ENCODE measurements at regions not wholly inside any gene's neighbourhood (a gene's known extent, or its start where the extent isn't known, plus 50 kb on each side); places are given as distances from the start of the nearest gene placed in this dataset.
"Not testable (repeated sequence)": the region's sequence is repeated elsewhere in the genome, so short reads cannot be mapped to it uniquely, and the experiment has no call there.

DNA sequence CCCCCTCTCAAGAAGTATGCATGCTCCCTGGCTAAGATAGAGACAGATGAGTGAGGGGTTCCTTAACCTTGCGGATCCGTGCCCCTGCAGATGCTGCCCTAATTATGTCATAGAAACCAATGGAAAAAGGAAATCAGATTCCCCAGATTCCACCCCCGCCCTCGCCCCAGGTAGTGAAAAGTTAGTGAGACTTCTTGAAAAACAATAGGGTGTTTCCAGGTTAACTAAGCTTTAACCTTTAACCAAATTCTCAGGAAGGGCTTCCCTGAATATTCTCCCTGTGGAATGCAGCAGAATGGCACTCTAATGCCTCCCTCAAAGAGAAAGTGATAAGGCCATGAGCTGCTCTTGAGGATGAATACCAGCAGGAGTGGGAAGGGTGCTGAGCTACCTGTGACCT, 116.0 kb upstream of the RANBP3L start:
- in situ Hi-C loops (cut with HindIII; ENCODE audit: low sequenced_read_pairs), result no loop called here
- DNase-seq (ENCODE audit: low spot score), result no peak

DNA sequence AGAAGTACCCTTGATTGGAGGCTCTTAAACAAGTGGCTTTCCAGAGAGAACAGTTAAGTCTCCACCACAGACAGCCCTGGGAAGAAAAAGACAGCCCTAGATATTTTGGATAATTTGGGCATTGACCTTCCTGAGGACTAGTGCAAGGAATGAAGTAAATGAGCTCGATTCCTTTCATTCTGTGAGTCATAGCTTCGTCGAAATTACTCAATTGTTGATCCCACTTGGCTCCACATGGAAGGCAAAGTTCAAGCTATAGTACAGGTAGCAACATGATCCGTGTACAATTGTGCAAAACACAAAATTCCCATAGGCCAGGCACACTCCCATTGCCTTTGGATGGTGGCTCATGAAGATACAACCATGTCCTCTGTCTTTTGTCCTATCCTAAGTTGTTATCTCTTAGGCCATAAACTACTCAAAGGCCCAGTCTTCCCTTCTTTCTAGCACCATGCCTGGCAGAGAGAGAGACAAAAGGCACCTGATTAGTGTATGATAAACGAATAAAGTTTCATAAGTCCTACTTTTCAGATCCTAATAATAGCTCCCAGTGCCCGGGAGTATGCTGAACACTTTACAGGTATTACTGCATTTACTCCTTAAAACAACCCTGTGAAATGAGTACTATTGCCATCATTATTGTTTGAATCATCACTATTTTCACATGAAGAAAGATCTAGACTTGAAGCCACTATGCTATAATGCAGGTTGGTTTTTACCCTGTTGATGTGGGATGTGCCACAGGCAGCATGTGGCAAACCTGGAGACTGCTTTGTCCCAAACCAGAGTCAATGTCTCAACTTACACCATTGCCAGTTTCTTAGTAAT, 116.7 kb upstream of the RANBP3L start:
- in situ Hi-C loops (cut with HindIII; ENCODE audit: low sequenced_read_pairs), result no loop called here
- no peak for DNase-seq (ENCODE audit: low spot score)

DNA sequence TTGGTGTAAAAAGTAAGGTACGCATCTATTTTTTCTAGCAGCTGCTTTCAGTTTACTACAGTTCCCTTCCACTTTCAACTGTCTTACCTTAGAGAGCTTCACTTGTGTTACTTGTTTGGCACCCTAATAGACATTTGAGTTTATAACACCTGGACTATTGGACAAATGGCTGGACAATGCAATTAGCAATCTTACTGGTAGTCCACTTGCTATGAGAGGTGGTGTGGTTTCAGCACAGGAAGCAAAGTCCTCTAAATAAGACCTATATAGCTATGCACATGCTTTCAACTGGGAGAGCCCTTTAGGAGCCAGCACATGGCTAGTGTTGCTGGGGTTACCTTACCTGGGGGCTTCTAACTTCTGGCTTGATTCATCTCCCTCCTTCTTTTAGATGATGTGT, 119.6 kb upstream of the RANBP3L start:
- no peak for DNase-seq (ENCODE audit: low spot score)
- in situ Hi-C loops (cut with HindIII; ENCODE audit: low sequenced_read_pairs), result no loop called here

DNA sequence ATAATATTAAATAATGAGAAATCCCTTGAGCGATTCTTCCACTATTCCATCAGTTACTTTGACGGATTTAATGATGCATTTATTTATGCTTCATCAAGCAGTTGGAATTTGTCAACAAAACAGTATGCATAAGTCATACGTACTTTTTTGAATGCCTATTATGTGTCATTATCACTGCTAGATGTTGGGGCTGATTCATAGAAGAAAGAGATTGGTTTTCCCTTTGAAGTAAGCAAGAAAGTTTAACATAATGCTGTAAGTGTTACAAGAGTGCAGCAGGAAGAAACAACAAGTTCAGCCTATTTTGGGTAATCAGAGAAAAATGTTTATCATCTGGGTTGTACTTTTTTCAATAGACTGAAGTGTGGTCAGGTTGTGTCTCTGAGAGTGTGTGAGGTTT, 121.2 kb upstream of the RANBP3L start:
- in situ Hi-C loops (cut with HindIII; ENCODE audit: low sequenced_read_pairs), result no loop called here
- no peak for DNase-seq (ENCODE audit: low spot score)

DNA sequence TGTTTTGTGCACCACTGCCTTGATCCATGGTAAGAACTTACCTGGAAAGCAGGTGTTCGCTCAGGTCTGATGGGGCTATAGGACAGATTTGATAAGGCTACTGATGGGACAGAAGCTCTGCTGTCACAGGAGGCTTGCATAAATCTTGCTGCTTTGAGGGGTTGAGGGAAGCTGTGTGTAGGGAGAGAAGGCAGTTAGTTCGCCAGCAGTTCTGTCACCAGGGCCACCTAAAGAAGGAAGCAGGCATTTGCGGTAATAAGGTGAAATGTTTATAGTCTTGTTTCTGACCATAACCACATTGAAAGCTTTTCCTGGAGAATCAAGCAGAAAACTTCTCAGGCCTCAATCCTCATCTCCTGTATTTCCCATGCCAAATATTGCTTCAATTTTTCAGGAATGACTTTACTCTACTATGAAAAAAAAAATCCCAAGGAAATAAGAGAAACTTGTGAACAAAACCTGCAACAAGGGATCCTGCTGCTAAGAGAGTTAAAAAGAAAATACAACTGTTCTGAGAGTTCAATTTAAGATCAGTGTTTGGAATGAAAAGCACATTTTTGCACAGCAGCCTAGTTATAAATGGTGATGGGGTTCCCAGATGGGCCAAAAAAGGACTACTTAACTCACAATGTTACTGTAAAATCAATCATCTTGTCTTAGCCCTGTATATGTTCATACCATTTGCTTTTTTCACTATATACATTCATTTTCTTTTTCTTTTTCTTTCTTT, 122.0 kb upstream of the RANBP3L start:
- no peak for DNase-seq (ENCODE audit: low spot score)
- in situ Hi-C loops (cut with HindIII; ENCODE audit: low sequenced_read_pairs), result no loop called here

DNA sequence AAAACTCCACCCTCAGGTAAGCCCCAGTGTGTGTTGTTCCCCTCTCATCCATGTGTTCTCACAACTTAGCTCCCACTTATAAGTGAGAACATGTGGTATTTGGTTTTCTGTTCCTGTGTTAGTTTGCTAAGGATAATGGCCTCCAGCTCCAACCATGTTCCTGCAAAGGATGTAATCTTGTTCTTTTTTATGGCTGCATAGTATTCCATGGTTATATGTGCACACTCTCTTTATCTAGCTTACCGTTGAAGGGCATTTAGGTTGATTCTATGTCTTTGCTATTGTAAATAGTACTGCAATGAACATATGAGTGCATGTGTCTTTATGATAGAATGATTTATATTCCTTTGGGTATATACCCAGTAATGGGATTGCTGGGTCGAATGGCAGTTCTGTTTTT, 124.4 kb upstream of the RANBP3L start:
- DNase-seq (ENCODE audit: low spot score); in situ Hi-C loops (cut with HindIII; ENCODE audit: low sequenced_read_pairs): not testable (repeated sequence)

DNA sequence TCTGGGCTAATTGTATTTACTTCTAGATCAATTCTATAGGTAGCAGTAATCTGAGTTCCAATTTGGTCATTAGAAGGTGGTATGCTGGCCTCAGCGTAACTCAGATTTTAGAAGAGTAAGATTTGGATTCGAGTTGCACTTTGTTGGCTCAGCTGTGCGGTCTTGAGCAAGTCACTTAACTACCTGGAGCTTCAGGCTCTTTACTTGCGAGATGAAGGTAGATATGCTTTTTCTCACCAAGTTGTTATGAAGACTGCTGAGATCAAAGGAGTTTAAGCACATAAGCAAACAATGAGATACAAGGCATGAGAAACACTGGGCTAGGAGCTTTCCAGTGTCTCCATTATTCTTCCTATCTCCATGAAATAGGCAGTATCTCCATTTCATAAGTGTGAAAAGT, 133.8 kb upstream of the RANBP3L start:
- in situ Hi-C loops (cut with HindIII; ENCODE audit: low sequenced_read_pairs), result no loop called here
- DNase-seq (ENCODE audit: low spot score), result no peak

DNA sequence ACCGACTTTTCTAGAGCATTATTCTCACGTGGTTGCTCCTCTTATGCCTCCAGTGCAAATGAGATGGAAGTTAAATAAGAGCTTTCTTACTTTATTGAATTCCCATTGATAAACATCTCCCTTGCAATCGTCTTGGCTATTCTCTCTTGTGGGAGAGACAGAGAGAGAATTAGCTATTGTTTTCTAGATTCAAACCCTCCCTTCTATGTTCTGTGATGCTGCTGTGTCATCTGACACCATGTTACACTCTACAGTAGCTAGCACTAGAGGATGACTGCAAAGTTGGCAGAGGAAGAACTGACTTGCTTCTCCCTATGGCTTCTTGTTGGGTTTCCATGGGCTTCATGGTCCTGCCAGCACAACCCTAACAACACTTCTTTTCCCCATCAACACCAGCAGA, 134.6 kb upstream of the RANBP3L start:
- in situ Hi-C loops (cut with HindIII; ENCODE audit: low sequenced_read_pairs), result no loop called here
- no peak for DNase-seq (ENCODE audit: low spot score)

DNA sequence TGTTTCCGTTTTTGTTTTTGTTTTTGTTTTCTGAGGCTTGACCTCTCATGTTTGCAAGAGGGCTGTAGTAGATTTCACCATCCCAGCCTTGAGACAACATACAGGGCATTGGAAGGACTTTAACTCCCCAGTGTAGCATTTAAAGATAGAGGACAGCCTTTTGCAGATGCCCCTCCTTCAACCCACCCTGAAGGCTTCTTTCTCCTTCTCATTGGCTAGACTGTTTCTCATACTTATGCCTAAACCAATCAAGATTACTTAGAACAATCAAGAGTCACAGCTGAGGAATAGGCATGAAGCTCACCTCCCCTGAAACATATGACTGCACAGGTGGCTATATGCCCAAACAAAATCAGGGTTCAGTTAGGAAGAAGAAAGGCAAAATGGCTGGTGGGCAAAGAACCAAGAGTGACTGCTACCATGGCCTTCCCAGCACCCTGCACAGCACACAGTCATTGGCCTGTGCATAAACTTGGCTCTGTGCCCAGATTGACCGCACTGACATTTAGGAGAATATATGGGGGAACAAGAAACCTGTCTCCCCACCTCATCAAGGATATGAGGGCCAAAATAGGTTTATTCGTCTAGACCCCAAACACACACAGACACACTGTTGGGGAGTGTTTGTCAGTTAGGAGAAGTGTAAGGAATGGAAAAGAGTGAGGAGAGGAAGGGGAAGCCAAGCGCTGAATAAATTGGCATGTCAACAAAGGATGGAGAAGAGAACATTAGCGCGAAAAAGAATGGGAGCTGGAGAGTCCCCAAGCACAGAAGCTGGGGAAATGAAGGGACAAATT, 137.3 kb upstream of the RANBP3L start:
- in situ Hi-C loops (cut with HindIII; ENCODE audit: low sequenced_read_pairs), result no loop called here
- peak; percentile 20 for DNase-seq (ENCODE audit: low spot score)

DNA sequence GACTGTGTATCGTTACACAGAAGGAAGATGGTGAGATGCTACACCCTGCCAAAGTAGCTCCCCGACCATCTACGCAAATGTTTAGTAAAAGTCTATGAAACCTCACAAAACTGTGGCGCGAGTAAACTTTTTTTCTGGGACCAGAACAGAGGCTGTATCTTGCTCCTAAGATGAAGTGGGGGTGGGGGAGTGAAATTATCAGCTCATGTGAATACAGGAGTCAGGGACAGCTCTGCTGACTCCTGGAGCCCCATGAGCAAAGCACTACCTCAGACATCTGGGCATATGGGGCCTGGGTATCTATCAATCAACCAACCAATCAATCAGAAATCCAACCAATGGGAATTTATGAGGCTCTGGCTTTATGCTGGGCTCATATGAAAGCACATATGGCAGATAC, 138.6 kb upstream of the RANBP3L start:
- no peak for DNase-seq (ENCODE audit: low spot score)
- in situ Hi-C loops (cut with HindIII; ENCODE audit: low sequenced_read_pairs), result no loop called here

DNA sequence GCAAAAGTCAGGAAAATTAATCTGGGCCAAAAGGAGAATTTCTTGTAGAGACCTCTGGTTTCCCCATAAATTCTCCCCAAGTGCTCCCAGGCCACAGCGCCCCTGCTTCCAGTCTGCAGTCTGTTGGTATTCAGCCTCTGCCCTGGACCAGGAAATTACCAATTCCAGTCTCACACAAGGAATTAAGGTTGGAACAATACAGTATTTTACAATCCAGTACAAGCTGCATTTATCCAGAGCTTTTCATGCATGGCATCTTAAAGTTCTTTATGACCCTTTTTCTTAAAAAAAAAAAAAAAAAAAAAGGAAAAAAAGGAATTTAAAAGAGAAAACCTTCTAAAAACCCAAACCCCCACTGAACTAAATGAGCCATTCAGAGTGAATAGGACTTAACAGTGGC, 139.6 kb upstream of the RANBP3L start:
- peak; percentile 15 for DNase-seq (ENCODE audit: low spot score)
- in situ Hi-C loops (cut with HindIII; ENCODE audit: low sequenced_read_pairs), result no loop called here

DNA sequence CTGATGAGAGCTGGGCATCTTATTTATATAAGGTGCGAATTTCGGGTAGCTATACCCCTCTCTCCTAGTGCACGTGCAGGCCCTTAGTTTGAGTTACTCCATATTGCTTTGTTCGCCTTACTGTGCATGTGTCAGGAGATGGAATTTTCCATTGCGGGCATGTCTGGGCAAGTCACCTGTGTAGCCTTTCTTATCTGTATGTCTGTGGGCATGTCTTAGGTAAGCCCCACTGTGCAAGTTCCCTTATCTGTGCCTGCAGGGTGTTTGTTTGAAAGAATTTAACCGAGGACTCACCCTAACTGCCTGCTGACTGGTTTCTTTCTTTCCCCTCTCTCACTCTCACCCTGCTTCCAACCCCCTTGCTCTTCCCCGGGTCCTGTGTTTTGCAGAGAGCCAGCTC, 140.7 kb upstream of the RANBP3L start:
- DNase-seq (ENCODE audit: low spot score), result no peak
- in situ Hi-C loops (cut with HindIII; ENCODE audit: low sequenced_read_pairs), result no loop called here

DNA sequence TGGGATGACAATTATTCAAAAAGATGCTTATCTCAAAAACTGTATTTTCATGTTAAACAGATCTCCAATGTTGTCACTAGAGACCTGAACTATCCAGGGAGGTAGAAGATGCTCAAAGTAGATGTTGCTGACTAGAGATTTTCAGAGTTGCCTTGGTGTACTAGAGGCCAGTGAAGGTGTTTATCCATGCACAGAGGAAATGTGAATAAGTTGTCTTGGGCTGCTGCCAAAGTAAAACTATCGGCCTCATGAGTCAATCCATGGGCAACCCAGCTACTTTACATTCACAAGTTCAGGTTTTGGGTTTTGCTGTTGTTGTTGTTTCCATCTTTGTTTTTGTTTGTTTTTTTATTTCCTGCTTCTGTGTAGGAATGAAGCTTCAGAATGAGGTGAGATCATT, 141.1 kb upstream of the RANBP3L start:
- DNase-seq (ENCODE audit: low spot score), result no peak
- in situ Hi-C loops (cut with HindIII; ENCODE audit: low sequenced_read_pairs), result no loop called here

DNA sequence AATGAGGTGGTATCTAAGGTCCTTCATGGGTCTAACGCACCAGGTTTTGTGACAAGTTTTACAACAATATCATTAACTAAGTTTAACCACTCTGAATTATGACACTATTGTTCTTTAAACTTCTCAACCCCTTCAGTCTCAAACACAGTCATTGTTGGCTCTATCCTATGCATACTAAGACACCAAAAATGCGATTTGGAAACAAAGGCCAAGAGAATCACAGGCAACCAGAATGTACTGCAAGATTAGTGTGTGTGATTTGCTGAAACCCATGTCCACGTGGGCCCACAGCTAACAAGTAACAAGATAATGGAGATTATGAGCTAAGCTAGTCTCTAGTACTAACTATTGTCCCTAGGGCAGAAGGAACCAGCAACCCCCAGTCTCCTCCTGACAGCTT, 142.2 kb upstream of the RANBP3L start:
- DNase-seq (ENCODE audit: low spot score), result no peak
- in situ Hi-C loops (cut with HindIII; ENCODE audit: low sequenced_read_pairs), result no loop called here

DNA sequence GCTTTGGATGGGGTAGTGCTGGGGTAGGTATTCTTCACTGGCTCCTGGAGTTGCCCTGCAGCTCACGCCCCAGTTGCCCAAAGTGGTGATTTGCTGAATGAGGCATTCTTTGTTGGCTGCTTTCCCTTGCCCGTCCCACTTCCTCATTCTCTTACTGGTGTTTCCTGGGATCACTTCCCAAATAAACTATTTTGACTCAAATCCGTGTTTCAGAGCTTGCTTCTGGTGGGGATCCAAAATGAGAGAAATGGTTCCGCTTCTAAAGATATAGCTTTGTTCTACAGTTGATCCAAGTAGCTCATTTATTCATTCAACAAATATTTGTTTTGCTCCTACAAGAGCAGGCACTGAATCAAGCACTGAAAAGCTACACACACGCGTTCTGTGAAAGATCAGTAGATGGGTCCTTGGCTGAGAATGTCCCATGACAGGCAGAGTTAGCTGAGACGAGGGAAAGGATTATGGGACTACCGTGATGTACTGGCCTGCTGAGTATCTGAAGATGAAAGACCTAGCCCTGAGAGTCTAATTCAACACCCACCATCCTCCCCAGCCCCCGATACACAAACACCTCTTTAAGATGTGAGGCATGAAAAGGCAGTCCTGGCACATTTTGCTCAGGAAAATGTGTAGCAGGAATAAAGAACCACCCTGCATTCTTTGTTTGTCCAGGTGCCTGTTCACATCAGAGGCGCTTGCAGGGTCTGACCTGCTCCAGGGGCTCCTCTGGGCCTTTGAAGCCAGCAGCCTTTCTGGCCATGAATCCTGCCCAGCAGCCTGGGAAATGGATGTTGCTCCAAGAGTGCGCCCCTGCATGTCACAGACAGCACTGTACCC, 143.1 kb upstream of the RANBP3L start:
- in situ Hi-C loops (cut with HindIII; ENCODE audit: low sequenced_read_pairs), result no loop called here
- peak; percentile 20 for DNase-seq (ENCODE audit: low spot score)

DNA sequence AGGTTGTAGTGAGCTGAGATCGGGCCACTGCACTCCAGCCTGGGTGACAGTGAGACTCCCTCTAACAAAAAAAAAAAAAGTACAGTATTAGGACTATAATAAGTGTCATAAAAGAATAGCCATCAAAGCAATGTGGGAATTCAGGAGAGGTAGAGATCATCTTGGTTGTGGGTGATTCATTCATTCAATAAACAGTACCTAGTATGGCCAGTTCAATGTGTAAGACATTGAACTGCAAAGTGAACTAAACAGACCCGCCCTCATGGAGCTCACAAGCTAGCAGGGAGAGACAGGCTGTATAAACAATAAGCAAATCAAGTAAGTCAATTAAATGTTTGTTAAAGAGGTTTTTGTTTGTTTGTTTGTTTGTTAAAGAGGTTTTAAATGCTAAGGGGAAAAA, 146.1 kb upstream of the RANBP3L start:
- DNase-seq (ENCODE audit: low spot score), result no peak
- in situ Hi-C loops (cut with HindIII; ENCODE audit: low sequenced_read_pairs), result no loop called here

DNA sequence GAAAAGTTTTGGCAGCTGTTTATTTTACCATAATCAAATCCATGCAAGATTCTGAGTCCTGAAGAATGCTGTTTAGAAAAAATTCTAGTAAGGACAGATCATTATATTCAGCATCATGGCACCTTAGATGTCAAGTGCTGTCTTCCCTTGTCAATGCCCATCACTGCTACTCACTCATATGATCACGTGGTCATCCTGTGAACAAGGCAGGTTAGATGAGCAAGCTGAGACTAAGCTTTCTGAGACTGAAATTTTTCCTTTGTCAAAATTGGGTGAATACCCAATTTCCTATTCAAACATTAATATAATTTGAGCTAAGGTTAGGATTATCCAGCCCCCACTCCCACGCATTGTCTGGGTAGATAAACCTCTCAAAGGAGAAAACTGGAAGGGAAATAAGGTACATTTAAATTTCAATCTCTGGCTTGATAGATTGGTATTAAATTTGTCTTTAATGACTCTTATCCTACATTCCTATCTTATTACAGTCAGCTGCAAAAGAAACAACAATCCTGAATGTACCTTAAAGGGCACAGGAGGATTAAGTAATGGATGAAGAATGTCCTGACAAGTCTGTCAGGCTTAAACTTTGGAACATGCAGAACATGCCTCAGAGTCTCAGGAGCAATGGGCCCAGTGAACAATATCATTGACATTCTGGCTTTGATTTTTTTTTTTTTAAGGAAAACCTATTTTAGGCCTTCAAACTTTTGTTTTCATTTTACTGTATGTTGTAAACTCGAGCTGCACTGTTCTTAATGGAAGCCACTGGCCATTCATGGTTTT, 148.7 kb upstream of the RANBP3L start:
- in situ Hi-C loops (cut with HindIII; ENCODE audit: low sequenced_read_pairs), result no loop called here
- DNase-seq (ENCODE audit: low spot score), result no peak

DNA sequence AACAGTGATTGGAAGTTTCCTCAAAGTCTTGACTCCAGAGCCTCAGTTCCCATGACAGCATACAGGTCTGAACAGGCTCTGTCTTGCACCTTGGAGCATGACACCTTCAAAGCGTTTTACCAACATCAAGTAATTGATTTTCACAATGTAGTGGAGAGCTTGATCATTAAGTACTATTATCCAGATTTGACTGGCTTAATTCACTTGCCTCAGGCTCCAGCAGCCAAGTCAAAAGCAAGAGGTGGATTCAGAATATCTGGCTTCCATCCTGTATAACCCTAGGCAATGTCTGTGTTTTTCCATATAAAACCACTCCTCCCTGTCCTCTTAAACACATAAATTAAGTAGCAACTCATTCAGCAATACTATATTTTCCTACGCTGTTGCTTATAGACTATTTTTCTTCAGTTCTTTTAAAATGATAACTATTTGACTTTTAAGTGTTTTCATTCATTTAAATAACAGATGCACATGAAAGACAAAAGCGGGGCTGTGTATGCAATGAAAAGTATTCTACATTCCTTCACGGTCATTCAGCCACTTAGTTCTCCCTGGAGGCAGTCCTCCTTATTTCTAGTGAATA, 150.8 kb upstream of the RANBP3L start:
- in situ Hi-C loops (cut with HindIII; ENCODE audit: low sequenced_read_pairs), result no loop called here
- no peak for DNase-seq (ENCODE audit: low spot score)

Measured in G401 (cell line).